HepG2 (cell line): ENCODE measurements at regions not wholly inside any gene's neighbourhood (a gene's known extent, or its start where the extent isn't known, plus 50 kb on each side); places are given as distances from the start of the nearest gene placed in this dataset.
A peak's percentile ranks its signal among the peaks of the same experiment; 100 is the strongest.

ENCODE experiments used
- ATAC-seq: fragments of 200-7000 bp; cut with Tn5 transposase; 3 replicates; pipeline ENCODE4 v1.9.1; 2020; ENCODE audit warnings: mild to moderate bottlenecking, moderate library complexity
- BruUV-seq: library from RNA; stranded (reverse); fragments of 400-500 nt; replicated peaks from 2 replicates; lab custom pipeline; 2021; lab: Mats Ljungman, UMichigan
- CTCF ChIA-PET: fragments of 300-600 bp; formaldehyde crosslinking; extraction: SDS; loops from one replicate; lab custom pipeline; 2021; ENCODE audit warnings: low total read pairs, inconsistent platforms, low intra/inter-chr PET ratio; lab: Yijun Ruan, JAX
- POLR2A ChIA-PET: fragments of 350-600 bp; sonication (Branson Sonifier 250); formaldehyde crosslinking; loops from one replicate; lab custom pipeline; 2020; ENCODE audit warnings: antibody characterized with exemption, inconsistent platforms; lab: Yijun Ruan, JAX
- DNase-seq: peaks from one replicate; pipeline ENCODE4 v3.0.0-alpha.2; 2015; ENCODE audit warnings: low spot score
- FAIRE-seq: peaks from 3 replicates; lab custom pipeline; 2011; peaks lifted over from hg19 to GRCh38; lab: Jason Lieb, UNC
- H2AFZ ChIP-seq: one replicate; pipeline ENCODE4 v1.6.1; 2011; ENCODE audit warnings: low read length, inconsistent platforms
- H3K27ac ChIP-seq: fragments of 300-600 bp; 3 replicates; pipeline ENCODE4 v1.8.0; 2011; ENCODE audit warnings: mixed run types, mild to moderate bottlenecking, mixed read lengths, low read length, inconsistent platforms; ENCODE audit not compliant: insufficient read depth; ENCODE audit errors: extremely low read length
- H3K27me3 ChIP-seq, 2 experiments: fragments of 200-600 bp in 1 of 2; 2 replicates in 1 of 2; 3 replicates in 1 of 2; pipeline versions ENCODE4 v1.6.0 to v1.8.0; 2011; ENCODE audit warnings: low read length in 2 of 2, mild to moderate bottlenecking in 2 of 2, moderate library complexity in 2 of 2, inconsistent platforms in 1 of 2; ENCODE audit not compliant: insufficient read depth in 2 of 2, control insufficient read depth in 1 of 2
- H3K36me3 ChIP-seq, 2 experiments: fragments of 200-600 bp in 1 of 2; replicated peaks in 1 of 2; 2 replicates in 1 of 2; 3 replicates in 1 of 2; pipeline versions ENCODE4 v1.5.1 to v1.8.0; 2011; ENCODE audit warnings: low read length in 2 of 2, inconsistent platforms in 1 of 2; ENCODE audit not compliant: insufficient read depth in 2 of 2, control insufficient read depth in 1 of 2
- H3K4me1 ChIP-seq: 2 replicates; pipeline ENCODE4 v1.5.1; 2012; ENCODE audit warnings: low read length, inconsistent platforms; ENCODE audit not compliant: insufficient read depth
- H3K4me2 ChIP-seq: 2 replicates; pipeline ENCODE4 v1.6.0; 2011; ENCODE audit warnings: low read depth, low read length, inconsistent platforms
- H3K4me3 ChIP-seq, 3 experiments: fragments of 200-600 bp in 1 of 3; sonication (generic), shearing (Covaris generic) in 1 of 3; replicated peaks in 1 of 3; 2 replicates each; pipeline ENCODE4 v1.5.1; 2011 to 2016; ENCODE audit warnings: low read length in 3 of 3, inconsistent platforms in 2 of 3, low read depth in 2 of 3, mild to moderate bottlenecking in 2 of 3, control low read depth in 1 of 3, mixed read lengths in 1 of 3; ENCODE audit not compliant: insufficient read depth in 1 of 3
- H3K79me2 ChIP-seq: one replicate; pipeline ENCODE4 v1.6.1; 2011; ENCODE audit warnings: low read length, inconsistent platforms; ENCODE audit not compliant: insufficient read depth
- H3K9ac ChIP-seq: 2 replicates; pipeline ENCODE4 v1.6.0; 2011; ENCODE audit warnings: mild to moderate bottlenecking, low read depth, low read length, inconsistent platforms; ENCODE audit not compliant: insufficient read depth
- H3K9me3 ChIP-seq: 2 replicates; pipeline ENCODE4 v1.5.1; 2012; ENCODE audit warnings: mild to moderate bottlenecking, low read length
- H4K20me1 ChIP-seq: 2 replicates; pipeline ENCODE4 v1.6.0; 2011; ENCODE audit warnings: inconsistent platforms, mild to moderate bottlenecking, low read length, moderate library complexity; ENCODE audit not compliant: insufficient read depth
- AGO2 ChIP-seq: fragments of 200-400 bp; formaldehyde crosslinking; optimal IDR thresholded peaks from 2 replicates; pipeline ENCODE3; 2017; ENCODE audit warnings: mild to moderate bottlenecking, low read depth, low read length, moderate library complexity
- ELK4 ChIP-seq: sonication (generic); formaldehyde crosslinking; IDR thresholded peaks from 2 replicates; pipeline ENCODE4 v1.9.0; 2021; ENCODE audit warnings: missing genetic modification reagents, borderline replicate concordance
- NR2F2 ChIP-seq: IDR thresholded peaks from 2 replicates; pipeline ENCODE4 v1.6.1; 2012; ENCODE audit warnings: low read depth, inconsistent platforms, borderline replicate concordance
- POLR2G ChIP-seq: fragments of 200-400 bp; formaldehyde crosslinking; IDR thresholded peaks from 2 replicates; pipeline ENCODE4 v1.6.1; 2018; ENCODE audit warnings: mild to moderate bottlenecking, low read depth, low read length, moderate library complexity
- RBM22 ChIP-seq: fragments of 200-400 bp; formaldehyde crosslinking; optimal IDR thresholded peaks from 2 replicates; pipeline ENCODE3; 2017; ENCODE audit warnings: mild to moderate bottlenecking, low read length, moderate library complexity
- REPIN1 ChIP-seq: sonication (generic); formaldehyde crosslinking; IDR thresholded peaks from 2 replicates; pipeline ENCODE4 v1.8.0; 2022; ENCODE audit warnings: missing genetic modification reagents, low read depth, mild to moderate bottlenecking, borderline replicate concordance
- REST ChIP-seq, 2 experiments: IDR thresholded peaks; 2 replicates each; pipeline ENCODE4 v1.6.1; 2011 to 2012; ENCODE audit warnings: low read length in 2 of 2, borderline replicate concordance in 1 of 2, low read depth in 1 of 2, mild to moderate bottlenecking in 1 of 2, moderate library complexity in 1 of 2
- ZFP91 ChIP-seq: sonication (generic); formaldehyde crosslinking; IDR thresholded peaks from 2 replicates; pipeline ENCODE4 v1.9.0; 2022; ENCODE audit warnings: missing genetic modification reagents, mild to moderate bottlenecking, borderline replicate concordance
- ZNF556 ChIP-seq: sonication (generic); formaldehyde crosslinking; IDR thresholded peaks from 2 replicates; pipeline ENCODE4 v1.4.0; 2020; ENCODE audit warnings: mild to moderate bottlenecking, missing genetic modification reagents, borderline replicate concordance
- ZNF709 ChIP-seq: sonication (generic); formaldehyde crosslinking; IDR thresholded peaks from 2 replicates; pipeline ENCODE4 v1.5.0; 2020; ENCODE audit warnings: mild to moderate bottlenecking, missing genetic modification reagents
- ZNF773 ChIP-seq: sonication (generic); formaldehyde crosslinking; IDR thresholded peaks from 2 replicates; pipeline ENCODE4 v1.4.0; 2020; ENCODE audit warnings: missing genetic modification reagents, borderline replicate concordance
- WGBS: methylation state at CpG from one replicate; pipeline ENCODE4 v1.1.6; 2017; ENCODE audit warnings: low lambda C conversion rate; 5-methylcytosine and 5-hydroxymethylcytosine counted together
- in situ Hi-C: cut with HindIII; loops from 2 replicates; pipeline ENCODE4 v1.10.0; 2017; ENCODE audit warnings: low pct_unique_long_range_greater_than_20kb; ENCODE audit not compliant: extremely low pct_ligation_motif_present
- intact Hi-C: fragments of 100-400 bp; cut with micrococcal nuclease; formaldehyde crosslinking; loops from one replicate; pipeline ENCODE4 v1.10.0; 2022; ENCODE audit not compliant: unreplicated experiment

GRCh38 chr16:31705371-31705770, 168.2 kb upstream of the ZNF267 start (continued):
- TF ChIP-seq NR2F2 (no peak), POLR2G (peak; percentile 33; the same call in 1 of the 2 replicates), ZNF773 (CRISPR knock-in tag) (no peak), AGO2 (peak; percentile 60), ZFP91 (CRISPR knock-in tag) (peak; percentile 3; the same call in 1 of the 2 replicates)

GRCh38 chr16:31706318-31706717, 167.3 kb upstream of the ZNF267 start:
- Histone ChIP-seq H2AFZ (no peak overlapping the region), H3K79me2 (peaks cover 17% of the 10 kb centered on the region), H3K9me3 (no peaks in the 10 kb centered on the region), H3K27me3 (no peaks in the 10 kb centered on the region), H3K9ac (no peak overlapping the region), H4K20me1 (peaks cover 23% of the 10 kb centered on the region), H3K4me1 (peaks cover 21% of the 10 kb centered on the region), H3K4me2 (no peak overlapping the region), H3K27ac (no peak overlapping the region), H3K4me3 (no peak overlapping the region), H3K36me3 (peaks cover 57 to 75% of the 10 kb centered on the region in 2 experiments)
- no TSS peak for BruUV-seq
- DNase-seq (no peak), ATAC-seq (no peak), FAIRE-seq (no peak)
- CTCF ChIA-PET = no interaction called here
- TF ChIP-seq RBM22 (peak; percentile 12), ELK4 (CRISPR knock-in tag) (0 out of 2 replicates have a peak, but pooled peaks have one; percentile 25), AGO2 (peak; percentile 62), REST (IDR thresholded peaks at IDR 0.05; ENCODE audit: borderline replicate concordance in 1 of 2, low read depth in 1 of 2, low read length in 2 of 2) (no peak), ZNF556 (CRISPR knock-in tag) (no peak), ZNF709 (0 out of 2 replicates have a peak, but pooled peaks have one; percentile 29), REPIN1 (0 out of 2 replicates have a peak, but pooled peaks have one; percentile 25)
- intact Hi-C loops = no loop called here
- 97% methylated on average over 8 of the region's 9 CpGs for WGBS
- POLR2A ChIA-PET = no interaction called here
- in situ Hi-C loops = loop anchor here (25.0 kb wide), 1 partner anchor 719 kb away; the partner anchor contains the start of gene HSD3B7
